ENCODE measurements at regions not wholly inside any gene's neighbourhood (a gene's known extent, or its start where the extent isn't known, plus 50 kb on each side); places are given as distances from the start of the nearest gene placed in this dataset.

DNA sequence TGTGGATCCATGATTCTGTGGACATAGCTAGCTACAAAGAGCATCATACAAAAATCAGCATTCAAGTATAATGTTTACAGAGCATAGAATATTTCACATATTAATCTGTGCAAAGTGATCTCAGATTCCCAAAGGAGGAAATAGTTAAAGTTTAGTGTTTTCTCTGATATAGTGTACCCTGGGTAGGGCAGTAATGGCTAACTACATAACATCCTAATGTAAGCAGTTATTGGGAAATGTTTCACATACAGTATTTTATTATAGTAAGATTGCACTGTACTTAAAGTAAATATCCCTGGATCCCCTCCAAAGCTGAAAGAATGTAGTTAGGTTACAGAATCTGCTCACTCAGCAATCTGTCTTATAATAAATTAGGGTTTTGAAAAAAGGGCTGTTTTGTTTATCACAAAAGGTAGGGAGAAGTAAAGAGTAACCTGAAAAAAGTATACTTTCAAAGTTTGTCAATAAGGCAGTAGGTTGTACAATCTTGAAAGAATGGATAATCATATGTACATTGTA is 52.5 kb upstream of the SMARCA2 start:
- DNase-seq (ENCODE audit: low read depth), result no peak

DNA sequence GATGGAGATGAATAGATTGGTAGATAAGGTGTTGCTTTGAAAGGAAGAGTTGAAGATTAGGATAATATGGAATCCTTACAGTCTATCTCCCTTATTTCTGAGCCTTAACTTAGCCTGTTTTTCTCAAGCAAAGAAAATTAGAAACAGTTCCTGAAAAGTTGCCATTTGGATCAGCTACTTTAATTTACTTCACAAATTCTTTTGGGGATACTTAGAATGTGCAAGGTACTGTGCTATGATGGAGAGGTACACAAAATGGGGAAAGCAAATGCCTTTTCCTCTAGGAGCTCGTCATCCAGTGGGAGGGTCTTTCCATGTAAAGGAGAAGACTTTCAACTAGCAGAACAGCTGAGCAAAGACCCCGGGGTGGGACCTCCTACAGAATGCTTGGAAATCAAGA is 51.1 kb upstream of the SMARCA2 start:
- DNase-seq (ENCODE audit: low read depth), result no peak

Data from T follicular helper cell (primary cell).